Lung (tissue), 11 donors: ENCODE measurements at regions not wholly inside any gene's neighbourhood (a gene's known extent, or its start where the extent isn't known, plus 50 kb on each side); places are given as distances from the start of the nearest gene placed in this dataset.

ENCODE experiments used
- ATAC-seq: fragments of 200-7000 bp; cut with Tn5 transposase; one replicate; pipeline ENCODE4 v1.9.1; 2020; ENCODE audit warnings: moderate number of reproducible peaks; ENCODE audit not compliant: insufficient read depth, low FRiP score
- DNase-seq, 3 donors: peaks; one replicate each; pipeline ENCODE4 v3.0.0-alpha.2; 2013 to 2017
- H3K27ac ChIP-seq, 2 donors: one replicate each; pipeline ENCODE4 v1.5.1; 2013; ENCODE audit warnings: mild to moderate bottlenecking in 2 of 2, moderate library complexity in 2 of 2, control low read depth in 1 of 2, inconsistent platforms in 1 of 2, low read depth in 1 of 2, low read length in 1 of 2
- H3K27me3 ChIP-seq, 3 donors: one replicate each; pipeline ENCODE4 v1.5.1; 2013; ENCODE audit warnings: low read length in 2 of 3; ENCODE audit not compliant: control insufficient read depth in 3 of 3, insufficient read depth in 3 of 3
- H3K36me3 ChIP-seq, 4 donors: one replicate each; pipeline ENCODE4 v1.5.1; 2013; ENCODE audit warnings: low read length in 4 of 4, mild to moderate bottlenecking in 1 of 4, moderate library complexity in 1 of 4; ENCODE audit not compliant: control insufficient read depth in 4 of 4, insufficient read depth in 4 of 4
- H3K4me1 ChIP-seq, 5 donors: one replicate each; pipeline ENCODE4 v1.5.1; 2013; ENCODE audit warnings: low read length in 5 of 5, mild to moderate bottlenecking in 2 of 5, moderate library complexity in 1 of 5; ENCODE audit not compliant: control insufficient read depth in 5 of 5, insufficient read depth in 5 of 5
- H3K4me3 ChIP-seq: one replicate; pipeline ENCODE4 v1.5.1; 2013; ENCODE audit warnings: mild to moderate bottlenecking, control low read depth, moderate library complexity
- H3K9ac ChIP-seq, 2 donors: one replicate each; pipeline ENCODE4 v1.5.1; 2013; ENCODE audit warnings: low read length in 2 of 2, control low read depth in 1 of 2; ENCODE audit not compliant: insufficient read depth in 1 of 2
- H3K9me3 ChIP-seq, 4 donors: one replicate each; pipeline ENCODE4 v1.5.1; 2013; ENCODE audit warnings: low read length in 3 of 4, mild to moderate bottlenecking in 1 of 4, moderate library complexity in 1 of 4; ENCODE audit not compliant: control insufficient read depth in 4 of 4, insufficient read depth in 3 of 4
- CTCF ChIP-seq: IDR thresholded peaks from 2 replicates; pipeline ENCODE4 v1.5.1; 2012; ENCODE audit warnings: mild to moderate bottlenecking; ENCODE audit errors: control extremely low read depth, extremely low read depth
- WGBS, 2 donors: extraction: QIAGEN DNeasy Blood & Tissue Kit; methylation state at CpG; one replicate each; pipeline ENCODE4 v1.1.7; 2013; 5-methylcytosine and 5-hydroxymethylcytosine counted together
- donor health status: control.
- donor health status: control.
- donor health status: Bipolar disorder and iron deficiency.
- donor health status: healthy.
- donor health status: DM: yes; HTN: yes; CAD: no.

- peaks cover 0 to 2% (median 0%) of the 10 kb centered on the region in 4 donors for H3K9me3 ChIP-seq
- DNase-seq, result no peak
- no peaks in the 10 kb centered on the region for H3K4me1 ChIP-seq
- H3K27me3 ChIP-seq, result no peaks in the 10 kb centered on the region
- H3K4me3 ChIP-seq, result no peak overlapping the region
- no peak overlapping the region for H3K9ac ChIP-seq
- no peak overlapping the region for H3K27ac ChIP-seq
- TF ChIP-seq CTCF, result no peak
- H3K36me3 ChIP-seq, result no peaks in the 10 kb centered on the region
- 90 to 97% methylated on average over 6 of the region's 6 CpGs for WGBS, 2 donors
- ATAC-seq, result no peak
These were observed 104.6 kb upstream of the GPBP1 start for GRCh38 chr5:57069115-57069835.

- H3K27me3 ChIP-seq, result no peaks in the 10 kb centered on the region
- peaks cover 0 to 2% (median 0%) of the 10 kb centered on the region in 4 donors for H3K9me3 ChIP-seq
- no peak overlapping the region for H3K4me3 ChIP-seq
- H3K9ac ChIP-seq, result no peak overlapping the region
- TF ChIP-seq CTCF, result no peak
- no peaks in the 10 kb centered on the region for H3K36me3 ChIP-seq
- H3K4me1 ChIP-seq, result no peaks in the 10 kb centered on the region
- ATAC-seq (no peak), DNase-seq (no peak)
- WGBS, 2 donors, result 69 to 76% methylated on average over 3 of the region's 3 CpGs
- no peak overlapping the region for H3K27ac ChIP-seq
These were observed 101.5 kb upstream of the GPBP1 start for GRCh38 chr5:57072218-57072892.

- H3K4me1 ChIP-seq, result no peaks in the 10 kb centered on the region
- DNase-seq (peak in 2 of 3 donors; percentile 15 to 29), ATAC-seq (no peak)
- no peak overlapping the region for H3K27ac ChIP-seq
- no peak for TF ChIP-seq CTCF
- no peak overlapping the region for H3K9ac ChIP-seq
- 86 to 90% methylated on average over 7 of the region's 7 CpGs for WGBS, 2 donors
- H3K27me3 ChIP-seq, result no peaks in the 10 kb centered on the region
- H3K9me3 ChIP-seq, result no peaks in the 10 kb centered on the region
- no peaks in the 10 kb centered on the region for H3K36me3 ChIP-seq
- no peak overlapping the region for H3K4me3 ChIP-seq
These were observed 91.3 kb upstream of the GPBP1 start for GRCh38 chr5:57082441-57083067.
